Fibroblast of pulmonary artery (primary cell): ENCODE measurements at regions not wholly inside any gene's neighbourhood (a gene's known extent, or its start where the extent isn't known, plus 50 kb on each side); places are given as distances from the start of the nearest gene placed in this dataset.
"Not testable (repeated sequence)": the region's sequence is repeated elsewhere in the genome, so short reads cannot be mapped to it uniquely, and the experiment has no call there.

Experiments used
- DNase-seq: peaks from one replicate; pipeline ENCODE4 v3.0.0-alpha.2; 2010; ENCODE audit warnings: low read depth
- H3K4me3 ChIP-seq: replicated peaks from 2 replicates; pipeline ENCODE4 v1.5.1; 2011; ENCODE audit warnings: low read depth, mild to moderate bottlenecking, control low read depth, low read length, moderate library complexity
- TF ChIP-seq, protein P1 (sequence below): IDR thresholded peaks from 2 replicates; pipeline ENCODE4 v1.5.1; 2011; ENCODE audit warnings: mild to moderate bottlenecking, control low read depth, low read length, inconsistent platforms; ENCODE audit errors: missing control alignments

DNA sequence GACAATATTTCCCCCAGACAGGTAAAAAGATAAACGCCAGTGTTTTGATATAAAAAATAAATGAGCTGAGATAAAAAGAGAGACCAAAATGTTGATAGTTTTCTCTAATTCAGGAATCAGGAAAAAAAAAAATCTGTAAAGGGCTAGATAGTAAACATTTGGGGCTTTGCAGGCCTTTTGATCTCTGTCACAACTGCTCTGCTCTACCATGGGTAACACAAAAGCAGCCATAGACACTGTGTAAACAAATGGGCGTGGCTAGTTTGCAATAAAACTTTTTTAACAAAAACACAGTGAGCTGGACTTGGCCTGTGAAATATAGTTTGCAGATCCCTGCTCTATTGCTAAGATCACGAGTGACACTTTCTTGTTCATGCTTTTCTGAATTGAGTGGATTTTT lies 219.1 kb upstream of the STXBP5 start:
- TF ChIP-seq, protein P1, sequence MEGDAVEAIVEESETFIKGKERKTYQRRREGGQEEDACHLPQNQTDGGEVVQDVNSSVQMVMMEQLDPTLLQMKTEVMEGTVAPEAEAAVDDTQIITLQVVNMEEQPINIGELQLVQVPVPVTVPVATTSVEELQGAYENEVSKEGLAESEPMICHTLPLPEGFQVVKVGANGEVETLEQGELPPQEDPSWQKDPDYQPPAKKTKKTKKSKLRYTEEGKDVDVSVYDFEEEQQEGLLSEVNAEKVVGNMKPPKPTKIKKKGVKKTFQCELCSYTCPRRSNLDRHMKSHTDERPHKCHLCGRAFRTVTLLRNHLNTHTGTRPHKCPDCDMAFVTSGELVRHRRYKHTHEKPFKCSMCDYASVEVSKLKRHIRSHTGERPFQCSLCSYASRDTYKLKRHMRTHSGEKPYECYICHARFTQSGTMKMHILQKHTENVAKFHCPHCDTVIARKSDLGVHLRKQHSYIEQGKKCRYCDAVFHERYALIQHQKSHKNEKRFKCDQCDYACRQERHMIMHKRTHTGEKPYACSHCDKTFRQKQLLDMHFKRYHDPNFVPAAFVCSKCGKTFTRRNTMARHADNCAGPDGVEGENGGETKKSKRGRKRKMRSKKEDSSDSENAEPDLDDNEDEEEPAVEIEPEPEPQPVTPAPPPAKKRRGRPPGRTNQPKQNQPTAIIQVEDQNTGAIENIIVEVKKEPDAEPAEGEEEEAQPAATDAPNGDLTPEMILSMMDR: no peak
- DNase-seq: no peak
- H3K4me3 ChIP-seq: no peak overlapping the region

DNA sequence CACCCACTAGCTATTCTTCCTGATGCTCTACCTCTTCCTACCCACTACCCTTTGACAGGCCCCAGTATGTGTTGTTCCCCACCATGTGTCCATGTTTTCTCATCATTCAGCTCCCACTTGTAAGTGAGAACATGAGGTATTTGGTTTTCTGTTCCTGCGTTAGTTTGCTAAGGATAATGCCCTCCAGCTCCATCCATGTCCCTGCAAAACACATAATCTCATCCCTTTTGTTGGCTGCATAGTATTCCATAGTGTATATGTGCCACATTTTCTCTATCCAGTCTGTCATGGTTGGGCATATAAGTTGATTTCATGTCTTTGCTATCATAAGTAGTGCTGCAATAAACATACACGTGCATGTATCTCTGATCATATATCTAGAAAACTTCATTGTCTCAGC lies 218.3 kb upstream of the STXBP5 start:
- no peak for DNase-seq
- TF ChIP-seq, protein P1: no peak

DNA sequence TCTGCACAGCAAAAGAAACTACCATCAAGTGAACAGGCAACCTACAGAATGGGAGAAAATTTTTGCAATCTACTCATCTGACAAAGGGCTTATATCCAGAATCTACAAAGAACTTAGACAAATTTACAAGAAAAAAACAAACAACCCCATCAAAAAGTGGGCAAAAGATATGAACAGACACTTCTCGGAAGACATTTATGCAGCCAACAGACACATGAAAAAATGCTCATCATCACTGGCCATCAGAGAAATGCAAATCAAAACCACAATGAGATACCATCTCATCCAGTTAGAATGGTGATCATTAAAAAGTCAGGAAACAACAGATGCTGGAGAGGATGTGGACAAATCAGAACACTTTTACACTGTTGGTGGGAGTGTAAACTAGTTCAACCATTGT lies 216.3 kb upstream of the STXBP5 start:
- not testable (repeated sequence) for DNase-seq, H3K4me3 ChIP-seq

More for the DNA sequence above, 218.3 kb upstream of the STXBP5 start:
- H3K4me3 ChIP-seq: no peak overlapping the region

GRCh38 chr6:146989860-146990259 lies 214.4 kb upstream of the STXBP5 start:
- DNase-seq: no peak
- TF ChIP-seq, protein P1: no peak
- H3K4me3 ChIP-seq: no peak overlapping the region

DNA sequence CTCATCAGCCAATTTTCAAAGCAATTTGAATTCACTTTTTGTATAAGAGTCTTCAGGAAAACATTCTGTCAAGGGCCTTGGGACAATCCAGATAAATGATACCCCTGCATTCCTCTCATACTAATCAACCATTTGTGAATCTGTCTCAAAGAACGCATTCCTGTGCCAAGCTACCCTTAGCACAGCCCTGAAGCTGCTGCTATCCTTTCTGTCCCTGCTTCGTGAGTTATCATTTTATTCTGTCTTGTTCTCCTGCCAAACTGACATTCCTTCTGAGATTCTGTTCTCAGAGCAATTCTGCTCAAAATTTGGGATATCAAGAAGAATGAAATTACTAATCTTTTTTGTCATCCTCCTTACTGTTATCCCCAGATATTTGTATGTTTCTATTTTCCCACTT lies 213.9 kb upstream of the STXBP5 start:
- DNase-seq: peak; percentile 77
- H3K4me3 ChIP-seq: no peak overlapping the region
- TF ChIP-seq, protein P1: no peak

GRCh38 chr6:146990821-146991798 lies 213.1 kb upstream of the STXBP5 start:
- peak; percentile 88 for DNase-seq
- no peak overlapping the region for H3K4me3 ChIP-seq
- TF ChIP-seq, protein P1: no peak

DNA sequence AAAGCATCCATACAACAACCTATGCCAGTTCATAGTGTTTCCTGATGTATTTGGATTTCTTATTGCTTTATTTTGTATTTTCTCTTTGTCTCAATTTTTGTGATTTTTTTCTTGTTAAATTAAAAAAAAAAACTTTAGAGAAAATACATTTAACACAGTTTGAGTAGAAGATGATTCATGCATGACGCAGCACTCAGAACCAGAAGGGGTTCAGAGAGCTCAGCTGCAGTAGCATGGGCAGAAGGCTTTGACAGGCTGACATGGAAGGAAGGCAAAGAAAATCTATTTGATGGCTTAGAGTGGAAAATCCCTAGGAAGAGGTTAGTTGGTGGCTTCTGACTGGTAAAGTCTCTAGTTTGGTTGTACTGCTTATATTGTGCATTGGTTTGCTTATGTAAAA lies 207.2 kb upstream of the STXBP5 start:
- DNase-seq: peak; percentile 65
- H3K4me3 ChIP-seq: no peak overlapping the region
- TF ChIP-seq, protein P1: no peak
